ENCODE measurements at regions not wholly inside any gene's neighbourhood (a gene's known extent, or its start where the extent isn't known, plus 50 kb on each side); places are given as distances from the start of the nearest gene placed in this dataset.

- TF ChIP-seq CTCF (optimal IDR thresholded peaks at IDR 0.05 in 1 of 3, IDR thresholded peaks at IDR 0.05 in 1 of 3, conservative IDR thresholded peaks at IDR 0.05 in 1 of 3; ENCODE audit: extremely low read depth in 1 of 3, insufficient read depth in 2 of 3, low read length in 3 of 3) = no peak
- no peak for TF ChIP-seq EZH2 (IDR thresholded peaks at IDR 0.05; ENCODE audit: low read length)
These were observed 255.6 kb upstream of the KCNH8 start for GRCh38 chr3:18892756-18893155.

All from keratinocyte (primary cell).